WTC11 (cell line): ENCODE measurements at regions not wholly inside any gene's neighbourhood (a gene's known extent, or its start where the extent isn't known, plus 50 kb on each side); places are given as distances from the start of the nearest gene placed in this dataset.

Experiments used
- ATAC-seq: fragments of 200-7000 bp; cut with Tn5 transposase; 2 replicates; pipeline ENCODE4 v1.10.0; 2021; ENCODE audit warnings: mild to moderate bottlenecking, moderate library complexity
- CTCF ChIA-PET: fragments of 300-600 bp; sonication (Branson Sonifier 250); formaldehyde crosslinking; loops from one replicate; lab custom pipeline; 2021; ENCODE audit warnings: antibody characterized with exemption; lab: Charles Lee
- POLR2A ChIA-PET: fragments of 350-600 bp; sonication (Branson Sonifier 250); formaldehyde crosslinking; loops from one replicate; lab custom pipeline; 2021; ENCODE audit warnings: antibody characterized with exemption; lab: Charles Lee
- DNase-seq: peaks from one replicate; pipeline ENCODE4 v3.0.0; 2021; ENCODE audit warnings: low spot score
- H3K27ac Mint-ChIP-seq: 2 replicates; pipeline ENCODE4 v1.8.0; 2021; ENCODE audit warnings: mixed read lengths
- H3K27me3 Mint-ChIP-seq: 2 replicates; pipeline ENCODE4 v1.8.0; 2021; ENCODE audit warnings: low read depth, mild to moderate bottlenecking, moderate library complexity, mixed read lengths
- H3K36me3 Mint-ChIP-seq: 2 replicates; pipeline ENCODE4 v1.8.0; 2021; ENCODE audit warnings: mixed read lengths
- H3K4me1 Mint-ChIP-seq: 2 replicates; pipeline ENCODE4 v1.8.0; 2022; ENCODE audit warnings: mixed read lengths
- H3K4me3 Mint-ChIP-seq: 2 replicates; pipeline ENCODE4 v1.8.0; 2021; ENCODE audit warnings: mild to moderate bottlenecking, moderate library complexity, mixed read lengths
- H3K9me3 Mint-ChIP-seq: 2 replicates; pipeline ENCODE4 v1.8.0; 2021; ENCODE audit warnings: mixed read lengths
- ATF1 ChIP-seq: sonication (generic); formaldehyde crosslinking; IDR thresholded peaks from 2 replicates; pipeline ENCODE4 v1.8.1; 2023; ENCODE audit warnings: mild to moderate bottlenecking, moderate library complexity, missing genetic modification reagents
- CBFB ChIP-seq: sonication (generic); formaldehyde crosslinking; IDR thresholded peaks from 2 replicates; pipeline ENCODE4 v1.8.1; 2022; ENCODE audit warnings: mild to moderate bottlenecking, low read depth, missing genetic modification reagents
- CREM ChIP-seq: sonication (generic); formaldehyde crosslinking; IDR thresholded peaks from 2 replicates; pipeline ENCODE4 v1.8.1; 2022; ENCODE audit warnings: mild to moderate bottlenecking, missing genetic modification reagents, moderate library complexity
- EMX1 ChIP-seq: fragments of 250-450 bp; sonication (Bioruptor Pico); IDR thresholded peaks from 2 replicates; pipeline ENCODE4 v1.8.0; 2021; ENCODE audit warnings: mild to moderate bottlenecking
- FOXK1 ChIP-seq: sonication (generic); formaldehyde crosslinking; IDR thresholded peaks from 2 replicates; pipeline ENCODE4 v1.8.0; 2022; ENCODE audit warnings: mild to moderate bottlenecking, moderate library complexity, missing genetic modification reagents
- GRHL2 ChIP-seq: fragments of 250-450 bp; sonication (Bioruptor Pico); IDR thresholded peaks from 2 replicates; pipeline ENCODE4 v1.8.0; 2022; ENCODE audit warnings: mild to moderate bottlenecking, moderate library complexity; ENCODE audit not compliant: insufficient replicate concordance, severe bottlenecking
- HMGA2 ChIP-seq: fragments of 250-450 bp; sonication (Bioruptor Pico); IDR thresholded peaks from 2 replicates; pipeline ENCODE4 v1.4.0; 2021; ENCODE audit warnings: mild to moderate bottlenecking, moderate library complexity
- HMGXB4 ChIP-seq: sonication (generic); formaldehyde crosslinking; IDR thresholded peaks from 2 replicates; pipeline ENCODE4 v1.8.1; 2023; ENCODE audit warnings: mild to moderate bottlenecking, moderate library complexity, missing genetic modification reagents
- IRF1 ChIP-seq: sonication (generic); formaldehyde crosslinking; IDR thresholded peaks from 2 replicates; pipeline ENCODE4 v1.8.0; 2023; ENCODE audit warnings: missing genetic modification reagents
- JUN ChIP-seq: sonication (generic); formaldehyde crosslinking; IDR thresholded peaks from 2 replicates; pipeline ENCODE4 v1.8.0; 2023; ENCODE audit warnings: mild to moderate bottlenecking, missing genetic modification reagents
- MAX ChIP-seq: sonication (generic); formaldehyde crosslinking; IDR thresholded peaks from 2 replicates; pipeline ENCODE4 v1.8.0; 2022; ENCODE audit warnings: mild to moderate bottlenecking, missing genetic modification reagents
- NFATC4 ChIP-seq: fragments of 250-450 bp; sonication (Bioruptor Pico); IDR thresholded peaks from 2 replicates; pipeline ENCODE4 v1.9.0; 2021; ENCODE audit warnings: mild to moderate bottlenecking
- NR1H2 ChIP-seq: sonication (generic); formaldehyde crosslinking; IDR thresholded peaks from 2 replicates; pipeline ENCODE4 v1.9.0; 2021; ENCODE audit warnings: mild to moderate bottlenecking, moderate library complexity, missing genetic modification reagents
- NR2C2 ChIP-seq: sonication (generic); formaldehyde crosslinking; IDR thresholded peaks from 2 replicates; pipeline ENCODE4 v1.8.0; 2022; ENCODE audit warnings: mild to moderate bottlenecking, missing genetic modification reagents
- OVOL2 ChIP-seq: fragments of 250-450 bp; sonication (Bioruptor Pico); IDR thresholded peaks from 2 replicates; pipeline ENCODE4 v1.9.0; 2021; ENCODE audit warnings: mild to moderate bottlenecking, borderline replicate concordance
- RORB ChIP-seq: fragments of 250-450 bp; sonication (Bioruptor Pico); IDR thresholded peaks from 2 replicates; pipeline ENCODE4 v1.9.0; 2021; ENCODE audit warnings: mild to moderate bottlenecking
- SP1 ChIP-seq: sonication (generic); formaldehyde crosslinking; conservative IDR thresholded peaks from 2 replicates; pipeline ENCODE4 v1.8.1; 2022; ENCODE audit warnings: missing genetic modification reagents
- ZBTB43 ChIP-seq: sonication (generic); formaldehyde crosslinking; IDR thresholded peaks from 2 replicates; pipeline ENCODE4 v1.8.1; 2023; ENCODE audit warnings: mild to moderate bottlenecking, missing genetic modification reagents
- ZNF512 ChIP-seq: sonication (generic); formaldehyde crosslinking; IDR thresholded peaks from 2 replicates; pipeline ENCODE4 v1.8.1; 2022; ENCODE audit warnings: missing genetic modification reagents, borderline replicate concordance
- ZNF671 ChIP-seq: fragments of 250-450 bp; sonication (Bioruptor Pico); IDR thresholded peaks from 2 replicates; pipeline ENCODE4 v1.8.0; 2021; ENCODE audit warnings: mild to moderate bottlenecking
- TF ChIP-seq, protein P1 (sequence below): sonication (generic); formaldehyde crosslinking; IDR thresholded peaks from 2 replicates; pipeline ENCODE4 v1.8.1; 2023; ENCODE audit warnings: mild to moderate bottlenecking, missing genetic modification reagents, moderate library complexity
- TF ChIP-seq, protein P2 (sequence below): fragments of 250-450 bp; sonication (Bioruptor Pico); IDR thresholded peaks from 2 replicates; pipeline ENCODE4 v1.8.0; 2021; ENCODE audit warnings: mild to moderate bottlenecking
- TF ChIP-seq, protein P3 (sequence below): sonication (generic); formaldehyde crosslinking; IDR thresholded peaks from 2 replicates; pipeline ENCODE4 v1.8.1; 2022; ENCODE audit warnings: low read depth, mild to moderate bottlenecking, moderate library complexity, missing genetic modification reagents, borderline replicate concordance

DNA sequence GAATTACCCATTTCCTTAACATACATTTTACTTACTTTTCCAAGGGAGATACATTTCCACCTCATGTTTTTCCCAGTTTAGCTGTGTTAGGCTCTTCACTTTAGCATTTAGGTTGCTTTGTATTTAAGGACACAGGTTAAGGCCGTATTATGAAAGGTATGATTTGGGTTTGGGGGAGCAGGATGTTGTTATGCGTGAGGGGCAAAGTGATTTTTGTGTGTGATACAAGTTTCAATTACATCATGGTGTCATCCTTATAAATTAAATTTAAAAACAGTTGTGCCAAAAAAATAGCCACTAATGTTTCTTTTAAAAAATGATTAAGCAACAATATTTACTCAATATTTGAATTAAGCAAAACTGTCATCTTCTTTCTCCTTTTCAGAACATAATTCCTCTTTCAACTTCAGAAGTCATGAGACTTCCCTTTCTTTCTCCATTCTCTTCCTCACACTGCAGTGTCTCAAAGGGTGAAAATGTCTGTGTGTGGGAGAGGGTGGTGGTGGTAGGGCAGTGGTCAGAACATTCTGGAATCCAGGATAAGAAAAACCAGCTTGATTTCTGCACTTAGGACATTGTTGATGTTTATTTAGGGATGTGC is 126.2 kb downstream of the KCNRG start:
- ChIA-PET POLR2A (no interaction called here), CTCF (interaction anchor here (1.1 kb wide), 1 partner anchor 48 kb away, joined by 3 read pairs; no protein-coding TSS in a partner anchor)
- DNase-seq (no peak), ATAC-seq (no peak)
- H3K9me3 Mint-ChIP-seq = no peaks in the 10 kb centered on the region
- TF ChIP-seq ATF1 (CRISPR knock-in tag) (no peak), ZNF671 (CRISPR knock-in tag) (no peak), HMGXB4 (CRISPR knock-in tag) (no peak), NR1H2 (CRISPR knock-in tag) (no peak), CBFB (CRISPR knock-in tag) (no peak), HMGA2 (CRISPR knock-in tag) (no peak), NFATC4 (CRISPR knock-in tag) (no peak), SP1 (CRISPR knock-in tag) (no peak), ZBTB43 (CRISPR knock-in tag) (no peak), MAX (CRISPR knock-in tag) (no peak), EMX1 (CRISPR knock-in tag) (no peak), OVOL2 (CRISPR knock-in tag) (no peak)
- TF ChIP-seq, protein P1, sequence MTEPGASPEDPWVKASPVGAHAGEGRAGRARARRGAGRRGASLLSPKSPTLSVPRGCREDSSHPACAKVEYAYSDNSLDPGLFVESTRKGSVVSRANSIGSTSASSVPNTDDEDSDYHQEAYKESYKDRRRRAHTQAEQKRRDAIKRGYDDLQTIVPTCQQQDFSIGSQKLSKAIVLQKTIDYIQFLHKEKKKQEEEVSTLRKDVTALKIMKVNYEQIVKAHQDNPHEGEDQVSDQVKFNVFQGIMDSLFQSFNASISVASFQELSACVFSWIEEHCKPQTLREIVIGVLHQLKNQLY (CRISPR knock-in tag) = no peak
- no peaks in the 10 kb centered on the region for H3K36me3 Mint-ChIP-seq
- peaks cover 10% of the 10 kb centered on the region for H3K27me3 Mint-ChIP-seq
- peak overlapping the region; percentile 88 for H3K27ac Mint-ChIP-seq
- peaks cover 33% of the 10 kb centered on the region for H3K4me1 Mint-ChIP-seq
- peak overlapping the region; percentile 19 for H3K4me3 Mint-ChIP-seq

GRCh38 chr13:50144246-50145160 is 129.3 kb downstream of the KCNRG start:
- POLR2A ChIA-PET = no interaction called here
- H3K4me1 Mint-ChIP-seq = peaks cover 52% of the 10 kb centered on the region
- H3K4me3 Mint-ChIP-seq = no peak overlapping the region
- no peaks in the 10 kb centered on the region for H3K9me3 Mint-ChIP-seq
- ATAC-seq (no peak), DNase-seq (no peak)
- peaks cover 8% of the 10 kb centered on the region for H3K27me3 Mint-ChIP-seq
- no peak overlapping the region for H3K27ac Mint-ChIP-seq
- CTCF ChIA-PET = interaction anchor here (0.6 to 1.0 kb wide), 2 partner anchors 43 to 45 kb away, joined by 3 read pairs; no protein-coding TSS in a partner anchor
- no peaks in the 10 kb centered on the region for H3K36me3 Mint-ChIP-seq
- TF ChIP-seq, protein P2, sequence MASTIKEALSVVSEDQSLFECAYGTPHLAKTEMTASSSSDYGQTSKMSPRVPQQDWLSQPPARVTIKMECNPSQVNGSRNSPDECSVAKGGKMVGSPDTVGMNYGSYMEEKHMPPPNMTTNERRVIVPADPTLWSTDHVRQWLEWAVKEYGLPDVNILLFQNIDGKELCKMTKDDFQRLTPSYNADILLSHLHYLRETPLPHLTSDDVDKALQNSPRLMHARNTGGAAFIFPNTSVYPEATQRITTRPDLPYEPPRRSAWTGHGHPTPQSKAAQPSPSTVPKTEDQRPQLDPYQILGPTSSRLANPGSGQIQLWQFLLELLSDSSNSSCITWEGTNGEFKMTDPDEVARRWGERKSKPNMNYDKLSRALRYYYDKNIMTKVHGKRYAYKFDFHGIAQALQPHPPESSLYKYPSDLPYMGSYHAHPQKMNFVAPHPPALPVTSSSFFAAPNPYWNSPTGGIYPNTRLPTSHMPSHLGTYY (CRISPR knock-in tag) = no peak
- no peak for TF ChIP-seq NR1H2 (CRISPR knock-in tag)
- TF ChIP-seq, protein P3, sequence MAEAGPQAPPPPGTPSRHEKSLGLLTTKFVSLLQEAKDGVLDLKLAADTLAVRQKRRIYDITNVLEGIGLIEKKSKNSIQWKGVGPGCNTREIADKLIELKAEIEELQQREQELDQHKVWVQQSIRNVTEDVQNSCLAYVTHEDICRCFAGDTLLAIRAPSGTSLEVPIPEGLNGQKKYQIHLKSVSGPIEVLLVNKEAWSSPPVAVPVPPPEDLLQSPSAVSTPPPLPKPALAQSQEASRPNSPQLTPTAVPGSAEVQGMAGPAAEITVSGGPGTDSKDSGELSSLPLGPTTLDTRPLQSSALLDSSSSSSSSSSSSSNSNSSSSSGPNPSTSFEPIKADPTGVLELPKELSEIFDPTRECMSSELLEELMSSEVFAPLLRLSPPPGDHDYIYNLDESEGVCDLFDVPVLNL (CRISPR knock-in tag) = no peak
- TF ChIP-seq GRHL2 = no peak
- TF ChIP-seq CREM (CRISPR knock-in tag) = no peak
- TF ChIP-seq NR2C2 (CRISPR knock-in tag) = no peak
- no peak for TF ChIP-seq RORB (CRISPR knock-in tag)
- TF ChIP-seq IRF1 (CRISPR knock-in tag) = no peak
- no peak for TF ChIP-seq FOXK1 (CRISPR knock-in tag)
- TF ChIP-seq JUN = no peak
- no peak for TF ChIP-seq ZNF512 (CRISPR knock-in tag)
